Mesenchymal stem cell (in vitro differentiated cells and primary cell): ENCODE measurements at regions not wholly inside any gene's neighbourhood (a gene's known extent, or its start where the extent isn't known, plus 50 kb on each side); places are given as distances from the start of the nearest gene placed in this dataset.

Experiments
- DNase-seq: peaks from one replicate; pipeline ENCODE4 v3.0.0-alpha.2; 2013
- H2AFZ ChIP-seq: one replicate; pipeline ENCODE4 v1.6.1; 2013; ENCODE audit warnings: low read depth, mild to moderate bottlenecking, control low read depth, inconsistent platforms, low read length, moderate library complexity
- H2AK5ac ChIP-seq: 2 replicates; pipeline ENCODE4 v1.6.1; 2013; ENCODE audit warnings: low read length, moderate library complexity, mild to moderate bottlenecking, inconsistent platforms; ENCODE audit not compliant: severe bottlenecking
- H2BK120ac ChIP-seq: one replicate; pipeline ENCODE4 v1.6.1; 2013; ENCODE audit warnings: low read depth, mild to moderate bottlenecking, inconsistent platforms, low read length, moderate library complexity
- H2BK12ac ChIP-seq, 2 experiments: one replicate each; pipeline ENCODE4 v1.6.1; 2013; ENCODE audit warnings: inconsistent platforms in 2 of 2, low read length in 2 of 2, mild to moderate bottlenecking in 2 of 2, moderate library complexity in 2 of 2, control low read depth in 1 of 2
- H2BK15ac ChIP-seq: one replicate; pipeline ENCODE4 v1.6.1; 2013; ENCODE audit warnings: mild to moderate bottlenecking, low read depth, inconsistent platforms; ENCODE audit not compliant: poor library complexity, severe bottlenecking
- H2BK5ac ChIP-seq: 2 replicates; pipeline ENCODE4 v1.6.1; 2013; ENCODE audit warnings: low read depth, mild to moderate bottlenecking, low read length, control low read depth, inconsistent platforms; ENCODE audit not compliant: poor library complexity, severe bottlenecking
- H3K14ac ChIP-seq, 2 experiments: one replicate each; pipeline ENCODE4 v1.6.1; 2013; ENCODE audit warnings: inconsistent platforms in 2 of 2, low read length in 2 of 2, control low read depth in 1 of 2, mild to moderate bottlenecking in 1 of 2, moderate library complexity in 1 of 2
- H3K18ac ChIP-seq, 2 experiments: one replicate each; pipeline ENCODE4 v1.6.1; 2013; ENCODE audit warnings: inconsistent platforms in 2 of 2, low read length in 2 of 2, control low read depth in 1 of 2, low read depth in 1 of 2, mild to moderate bottlenecking in 1 of 2
- H3K23ac ChIP-seq, 2 experiments: one replicate each; pipeline ENCODE4 v1.6.1; 2013; ENCODE audit warnings: inconsistent platforms in 2 of 2, low read length in 2 of 2, mild to moderate bottlenecking in 2 of 2, moderate library complexity in 2 of 2, control low read depth in 1 of 2
- H3K27ac ChIP-seq: 2 replicates; pipeline ENCODE4 v1.5.1; 2013; ENCODE audit warnings: mild to moderate bottlenecking, moderate library complexity, low read length, control low read depth, inconsistent platforms; ENCODE audit not compliant: poor library complexity, severe bottlenecking
- H3K27me3 ChIP-seq, 2 experiments: 2 replicates each; pipeline versions ENCODE4 v1.6.1 to v1.7.0; 2013; ENCODE audit warnings: low read length in 2 of 2, mild to moderate bottlenecking in 2 of 2, moderate library complexity in 2 of 2, control low read depth in 1 of 2, inconsistent platforms in 1 of 2; ENCODE audit not compliant: control insufficient read depth in 1 of 2, insufficient read depth in 1 of 2
- H3K36me3 ChIP-seq, 2 experiments: 2 replicates each; pipeline versions ENCODE4 v1.6.1 to v1.7.0; 2013; ENCODE audit warnings: low read length in 2 of 2, control low read depth in 1 of 2, inconsistent platforms in 1 of 2, low read depth in 1 of 2, mild to moderate bottlenecking in 1 of 2; ENCODE audit not compliant: insufficient read depth in 2 of 2, control insufficient read depth in 1 of 2
- H3K4ac ChIP-seq, 2 experiments: one replicate each; pipeline ENCODE4 v1.6.1; 2013; ENCODE audit warnings: inconsistent platforms in 2 of 2, low read length in 2 of 2, mild to moderate bottlenecking in 2 of 2, moderate library complexity in 2 of 2, control low read depth in 1 of 2, low read depth in 1 of 2
- H3K4me1 ChIP-seq: 2 replicates; pipeline ENCODE4 v1.6.1; 2013; ENCODE audit warnings: low read depth, low read length, control low read depth; ENCODE audit not compliant: control insufficient read depth, insufficient read depth
- H3K4me2 ChIP-seq: 2 replicates; pipeline ENCODE4 v1.6.1; 2013; ENCODE audit warnings: low read length, mild to moderate bottlenecking, inconsistent platforms; ENCODE audit not compliant: poor library complexity, severe bottlenecking
- H3K4me3 ChIP-seq, 2 experiments: 2 replicates each; pipeline versions ENCODE4 v1.5.1 to v1.7.0; 2013; ENCODE audit warnings: low read length in 2 of 2, mild to moderate bottlenecking in 2 of 2, control low read depth in 1 of 2, low read depth in 1 of 2; ENCODE audit not compliant: insufficient read depth in 1 of 2
- H3K79me1 ChIP-seq: replicated peaks from 2 replicates; pipeline ENCODE4 v1.6.1; 2013; ENCODE audit warnings: mild to moderate bottlenecking, control low read depth, low read length, inconsistent platforms; ENCODE audit not compliant: poor library complexity, severe bottlenecking
- H3K9ac ChIP-seq: 2 replicates; pipeline ENCODE4 v1.7.0; 2013; ENCODE audit warnings: mild to moderate bottlenecking, low read length, moderate library complexity
- H3K9me3 ChIP-seq: 2 replicates; pipeline ENCODE4 v1.7.0; 2013; ENCODE audit warnings: mild to moderate bottlenecking, low read length; ENCODE audit not compliant: control insufficient read depth
- H4K8ac ChIP-seq: one replicate; pipeline ENCODE4 v1.6.1; 2013; ENCODE audit warnings: inconsistent platforms, mild to moderate bottlenecking, low read length, moderate library complexity
- H4K91ac ChIP-seq: one replicate; pipeline ENCODE4 v1.6.1; 2013; ENCODE audit warnings: mild to moderate bottlenecking, low read length, inconsistent platforms
- WGBS: methylation state at CpG from one replicate; pipeline ENCODE4 v1.1.7; 2013; ENCODE audit warnings: mixed read lengths; 5-methylcytosine and 5-hydroxymethylcytosine counted together

- Histone ChIP-seq H3K27ac (no peak overlapping the region), H2AFZ (no peak overlapping the region), H3K18ac (no peak overlapping the region), H3K4me3 (no peak overlapping the region), H3K9ac (no peak overlapping the region), H3K23ac (no peak overlapping the region), H3K79me1 (no peaks in the 10 kb centered on the region), H2BK5ac (no peak overlapping the region), H3K36me3 (no peaks in the 10 kb centered on the region), H3K4ac (no peak overlapping the region), H3K27me3 (no peaks in the 10 kb centered on the region), H2BK12ac (no peak overlapping the region), H3K9me3 (no peaks in the 10 kb centered on the region), H2BK120ac (no peak overlapping the region), H3K4me2 (no peak overlapping the region), H3K14ac (no peak overlapping the region), H4K91ac (no peak overlapping the region), H3K4me1 (no peaks in the 10 kb centered on the region), H2AK5ac (no peak overlapping the region), H2BK15ac (no peak overlapping the region), H4K8ac (no peak overlapping the region)
- no peak for DNase-seq
- 83% methylated on average over 7 of the region's 7 CpGs for WGBS
Observed at GRCh38 chr10:10712155-10712704, 305.4 kb upstream of the CELF2 start.

GRCh38 chr10:10714327-10714726, 303.3 kb upstream of the CELF2 start:
- Histone ChIP-seq H3K27me3 (no peaks in the 10 kb centered on the region), H4K8ac (no peak overlapping the region)

GRCh38 chr10:10716972-10717371, 300.7 kb upstream of the CELF2 start:
- Histone ChIP-seq H3K27me3 (no peaks in the 10 kb centered on the region), H3K23ac (no peak overlapping the region), H2BK12ac (no peak overlapping the region), H3K4me3 (no peak overlapping the region), H3K4ac (no peak overlapping the region), H3K4me2 (no peak overlapping the region), H4K91ac (no peak overlapping the region), H3K36me3 (no peaks in the 10 kb centered on the region), H3K9me3 (no peaks in the 10 kb centered on the region), H3K14ac (no peak overlapping the region), H3K79me1 (no peaks in the 10 kb centered on the region), H4K8ac (no peak overlapping the region), H2BK5ac (no peak overlapping the region), H2BK15ac (no peak overlapping the region), H2AK5ac (no peak overlapping the region), H2AFZ (no peak overlapping the region), H3K9ac (no peak overlapping the region), H3K27ac (no peak overlapping the region), H3K18ac (no peak overlapping the region), H3K4me1 (no peaks in the 10 kb centered on the region), H2BK120ac (no peak overlapping the region)
- DNase-seq = no peak
- WGBS = 100% methylated on average over 3 of the region's 4 CpGs

More at GRCh38 chr10:10714327-10714726, 303.3 kb upstream of the CELF2 start:
- no peak overlapping the region for H3K14ac ChIP-seq
- no peak overlapping the region for H2BK5ac ChIP-seq
- no peak overlapping the region for H3K4me2 ChIP-seq
- no peaks in the 10 kb centered on the region for H3K79me1 ChIP-seq
- DNase-seq = no peak
- no peak overlapping the region for H3K9ac ChIP-seq
- no peaks in the 10 kb centered on the region for H3K36me3 ChIP-seq
- H3K18ac ChIP-seq = no peak overlapping the region
- H3K9me3 ChIP-seq = no peaks in the 10 kb centered on the region
- H3K4ac ChIP-seq = no peak overlapping the region
- H2AFZ ChIP-seq = no peak overlapping the region
- no peak overlapping the region for H2BK15ac ChIP-seq
- H3K4me1 ChIP-seq = no peaks in the 10 kb centered on the region
- no peak overlapping the region for H2AK5ac ChIP-seq
- no peak overlapping the region for H2BK120ac ChIP-seq
- H2BK12ac ChIP-seq = no peak overlapping the region
- H3K27ac ChIP-seq = no peak overlapping the region
- H4K91ac ChIP-seq = no peak overlapping the region
- no peak overlapping the region for H3K23ac ChIP-seq
- H3K4me3 ChIP-seq = no peak overlapping the region
- 100% methylated on average over 1 of the region's 2 CpGs for WGBS

- Histone ChIP-seq H2AK5ac (no peak overlapping the region), H3K9me3 (no peaks in the 10 kb centered on the region), H4K91ac (no peak overlapping the region), H3K4me1 (no peaks in the 10 kb centered on the region), H3K23ac (no peak overlapping the region), H2BK5ac (no peak overlapping the region), H3K9ac (no peak overlapping the region), H3K4me2 (no peak overlapping the region), H3K14ac (no peak overlapping the region), H3K36me3 (no peaks in the 10 kb centered on the region), H3K4me3 (no peak overlapping the region), H3K4ac (no peak overlapping the region), H2BK15ac (no peak overlapping the region), H2BK12ac (no peak overlapping the region), H3K27me3 (no peaks in the 10 kb centered on the region), H2AFZ (no peak overlapping the region), H2BK120ac (no peak overlapping the region), H3K18ac (no peak overlapping the region), H3K27ac (no peak overlapping the region), H4K8ac (no peak overlapping the region), H3K79me1 (no peaks in the 10 kb centered on the region)
- no peak for DNase-seq
Observed at GRCh38 chr10:10722422-10722821, 295.2 kb upstream of the CELF2 start.
